ENCODE measurements at regions not wholly inside any gene's neighbourhood (a gene's known extent, or its start where the extent isn't known, plus 50 kb on each side); places are given as distances from the start of the nearest gene placed in this dataset.

DNA sequence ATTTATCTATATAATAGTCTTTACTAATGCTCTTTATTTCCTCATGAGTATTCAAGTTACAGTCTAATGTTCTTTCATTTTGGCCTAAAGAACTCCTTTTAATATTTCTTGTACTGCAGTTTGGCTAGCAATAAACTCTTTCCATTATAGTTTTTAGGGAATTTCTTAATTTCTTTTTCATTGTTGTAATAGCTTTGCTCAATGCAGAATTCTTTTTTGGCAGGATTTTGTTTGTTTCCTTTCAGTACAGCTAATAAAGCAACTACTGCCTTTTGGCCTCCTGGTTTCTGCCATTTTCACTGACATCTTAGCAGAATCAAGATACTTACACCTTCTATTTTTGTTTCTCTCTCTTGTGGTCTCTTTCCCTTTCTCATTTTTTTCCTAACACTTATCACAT, 390.4 kb upstream of the RGPD4 start:
- no peak overlapping the region for H2AFZ ChIP-seq (ENCODE audit: low read length)
- H3K4me2 ChIP-seq (ENCODE audit: low read length) = no peak overlapping the region
- intact Hi-C loops (cut with micrococcal nuclease; ENCODE audit: unreplicated experiment) = no loop called here
- TF ChIP-seq EZH2phosphoT487 (IDR thresholded peaks at IDR 0.05; ENCODE audit: borderline replicate concordance, low read depth, low read length) = no peak
- TF ChIP-seq, protein P1, sequence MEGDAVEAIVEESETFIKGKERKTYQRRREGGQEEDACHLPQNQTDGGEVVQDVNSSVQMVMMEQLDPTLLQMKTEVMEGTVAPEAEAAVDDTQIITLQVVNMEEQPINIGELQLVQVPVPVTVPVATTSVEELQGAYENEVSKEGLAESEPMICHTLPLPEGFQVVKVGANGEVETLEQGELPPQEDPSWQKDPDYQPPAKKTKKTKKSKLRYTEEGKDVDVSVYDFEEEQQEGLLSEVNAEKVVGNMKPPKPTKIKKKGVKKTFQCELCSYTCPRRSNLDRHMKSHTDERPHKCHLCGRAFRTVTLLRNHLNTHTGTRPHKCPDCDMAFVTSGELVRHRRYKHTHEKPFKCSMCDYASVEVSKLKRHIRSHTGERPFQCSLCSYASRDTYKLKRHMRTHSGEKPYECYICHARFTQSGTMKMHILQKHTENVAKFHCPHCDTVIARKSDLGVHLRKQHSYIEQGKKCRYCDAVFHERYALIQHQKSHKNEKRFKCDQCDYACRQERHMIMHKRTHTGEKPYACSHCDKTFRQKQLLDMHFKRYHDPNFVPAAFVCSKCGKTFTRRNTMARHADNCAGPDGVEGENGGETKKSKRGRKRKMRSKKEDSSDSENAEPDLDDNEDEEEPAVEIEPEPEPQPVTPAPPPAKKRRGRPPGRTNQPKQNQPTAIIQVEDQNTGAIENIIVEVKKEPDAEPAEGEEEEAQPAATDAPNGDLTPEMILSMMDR (conservative IDR thresholded peaks at IDR 0.05; ENCODE audit: low read length) = no peak
- BruUV-seq (replicated peaks) = no TSS peak
- H3K79me2 ChIP-seq (ENCODE audit: insufficient read depth, low read depth, low read length) = no peaks in the 10 kb centered on the region
- no peaks in the 10 kb centered on the region for H3K36me3 ChIP-seq (ENCODE audit: insufficient read depth, low read length)
- ChIA-PET CTCF (ENCODE audit: unreplicated experiment) (no interaction called here), POLR2A (no interaction called here)
- H3K27ac ChIP-seq (ENCODE audit: low read depth, low read length, poor library complexity, severe bottlenecking) = no peak overlapping the region
- no peak for DNase-seq (ENCODE audit: low spot score)
- H4K20me1 ChIP-seq (ENCODE audit: insufficient read depth, low read length) = no peaks in the 10 kb centered on the region
- H3K9me3 ChIP-seq (ENCODE audit: low read length) = no peaks in the 10 kb centered on the region
- H3K9me2 ChIP-seq (ENCODE audit: insufficient read depth, low read length) = no peaks in the 10 kb centered on the region
- H3K4me1 ChIP-seq (ENCODE audit: insufficient read depth, low read length, poor library complexity, severe bottlenecking) = no peaks in the 10 kb centered on the region
- no peak overlapping the region for H3K4me3 ChIP-seq (ENCODE audit: low read depth, low read length, poor library complexity, severe bottlenecking)

DNA sequence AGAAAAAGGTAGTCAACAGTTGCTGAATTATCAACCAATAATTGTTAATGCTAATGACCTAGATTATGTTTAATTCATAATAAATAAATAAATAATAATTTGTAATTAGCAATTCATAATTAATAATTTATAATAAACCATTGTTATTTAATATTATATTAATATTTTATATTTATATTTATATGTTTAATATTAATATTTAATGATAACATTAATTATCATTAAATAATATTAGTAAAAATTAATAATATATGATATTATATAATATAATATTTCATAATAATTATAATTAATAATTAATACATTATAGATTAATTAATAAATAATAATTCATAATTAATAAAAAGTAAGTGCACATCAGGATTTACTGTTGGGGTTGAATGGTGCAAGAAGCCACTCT, 389.4 kb upstream of the RGPD4 start:
- TF ChIP-seq, protein P1 (conservative IDR thresholded peaks at IDR 0.05; ENCODE audit: low read length) = no peak
- no peak for TF ChIP-seq EZH2phosphoT487 (IDR thresholded peaks at IDR 0.05; ENCODE audit: borderline replicate concordance, low read depth, low read length)
- Histone ChIP-seq H4K20me1 (ENCODE audit: insufficient read depth, low read length) (no peaks in the 10 kb centered on the region), H3K27ac (ENCODE audit: low read depth, low read length, poor library complexity, severe bottlenecking) (no peak overlapping the region), H3K79me2 (ENCODE audit: insufficient read depth, low read depth, low read length) (no peaks in the 10 kb centered on the region), H2AFZ (ENCODE audit: low read length) (no peak overlapping the region), H3K36me3 (ENCODE audit: insufficient read depth, low read length) (no peaks in the 10 kb centered on the region), H3K4me1 (ENCODE audit: insufficient read depth, low read length, poor library complexity, severe bottlenecking) (no peaks in the 10 kb centered on the region), H3K9me3 (ENCODE audit: low read length) (no peaks in the 10 kb centered on the region), H3K4me3 (ENCODE audit: low read depth, low read length, poor library complexity, severe bottlenecking) (no peak overlapping the region), H3K4me2 (ENCODE audit: low read length) (no peak overlapping the region), H3K9me2 (ENCODE audit: insufficient read depth, low read length) (no peaks in the 10 kb centered on the region)
- intact Hi-C loops (cut with micrococcal nuclease; ENCODE audit: unreplicated experiment) = no loop called here
- ChIA-PET POLR2A (no interaction called here), CTCF (ENCODE audit: unreplicated experiment) (no interaction called here)
- no peak for DNase-seq (ENCODE audit: low spot score)
- BruUV-seq (replicated peaks) = no TSS peak

DNA sequence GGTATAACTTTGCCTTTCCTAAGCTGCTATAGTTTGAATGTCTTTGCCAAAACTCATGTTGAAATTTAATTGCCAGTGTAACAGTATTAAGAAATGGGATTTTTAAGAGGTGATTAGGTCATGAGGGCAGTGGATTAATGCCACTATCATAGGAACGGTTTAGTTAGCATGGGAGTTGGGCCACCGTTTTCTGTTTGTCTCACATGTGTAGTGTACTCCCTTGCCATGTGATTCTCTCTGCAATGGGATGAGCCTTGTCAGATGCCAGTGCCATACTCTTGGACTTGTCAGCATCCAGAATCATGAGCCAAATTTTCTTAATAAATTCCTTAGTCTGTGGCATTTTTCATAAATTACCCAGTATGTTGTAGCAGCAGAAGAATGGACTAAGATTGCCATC, 388.9 kb upstream of the RGPD4 start:
- Histone ChIP-seq H3K4me1 (ENCODE audit: insufficient read depth, low read length, poor library complexity, severe bottlenecking) (no peaks in the 10 kb centered on the region), H3K4me2 (ENCODE audit: low read length) (no peak overlapping the region), H3K4me3 (ENCODE audit: low read depth, low read length, poor library complexity, severe bottlenecking) (no peak overlapping the region), H3K27ac (ENCODE audit: low read depth, low read length, poor library complexity, severe bottlenecking) (no peak overlapping the region), H3K9me2 (ENCODE audit: insufficient read depth, low read length) (no peaks in the 10 kb centered on the region), H3K36me3 (ENCODE audit: insufficient read depth, low read length) (no peaks in the 10 kb centered on the region), H2AFZ (ENCODE audit: low read length) (no peak overlapping the region), H4K20me1 (ENCODE audit: insufficient read depth, low read length) (no peaks in the 10 kb centered on the region), H3K9me3 (ENCODE audit: low read length) (no peaks in the 10 kb centered on the region), H3K79me2 (ENCODE audit: insufficient read depth, low read depth, low read length) (no peaks in the 10 kb centered on the region)
- DNase-seq (ENCODE audit: low spot score) = no peak
- no peak for TF ChIP-seq EZH2phosphoT487 (IDR thresholded peaks at IDR 0.05; ENCODE audit: borderline replicate concordance, low read depth, low read length)
- TF ChIP-seq, protein P1 (conservative IDR thresholded peaks at IDR 0.05; ENCODE audit: low read length) = no peak
- POLR2A ChIA-PET = no interaction called here
- BruUV-seq (replicated peaks) = no TSS peak
- intact Hi-C loops (cut with micrococcal nuclease; ENCODE audit: unreplicated experiment) = no loop called here
- CTCF ChIA-PET (ENCODE audit: unreplicated experiment) = no interaction called here
